ENCODE measurements at regions not wholly inside any gene's neighbourhood (a gene's known extent, or its start where the extent isn't known, plus 50 kb on each side); places are given as distances from the start of the nearest gene placed in this dataset.

DNA sequence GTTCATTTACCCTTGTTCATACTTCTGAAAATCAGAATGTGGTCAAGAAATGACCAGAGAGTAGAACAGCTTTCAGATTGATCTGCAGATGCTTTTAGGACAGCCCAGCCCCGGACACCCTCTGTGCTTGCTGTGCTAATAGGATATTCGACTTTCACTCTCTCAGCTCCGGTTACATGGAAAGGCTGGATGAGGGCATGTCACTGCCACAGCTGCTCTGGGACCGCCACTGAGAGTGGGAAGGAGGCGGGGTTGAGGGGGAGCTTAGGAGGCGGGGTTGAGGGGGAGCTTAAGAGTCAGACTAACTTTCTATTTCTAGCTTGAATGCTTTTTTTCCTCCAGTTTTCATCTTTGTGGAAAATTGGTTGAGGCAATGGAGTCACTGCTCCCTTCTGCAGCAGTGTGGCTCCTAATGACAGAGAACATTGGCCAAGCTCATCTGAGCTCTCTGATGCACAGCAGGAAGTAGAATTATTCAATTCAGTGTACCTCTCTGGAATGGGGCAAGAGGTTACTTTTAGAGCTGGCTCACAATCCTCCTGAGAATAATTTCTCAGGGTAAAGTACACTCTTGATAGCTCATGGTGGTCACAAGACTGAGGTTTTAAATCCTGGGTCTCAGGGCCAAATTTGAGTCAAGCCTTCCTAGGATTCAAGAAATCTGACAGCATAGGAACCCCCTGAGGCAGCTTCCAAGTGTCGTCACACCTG lies 74.6 kb upstream of the NPAS1 start:
- no peak for DNase-seq (ENCODE audit: low read depth in 4 of 4, low spot score in 1 of 4)

DNA sequence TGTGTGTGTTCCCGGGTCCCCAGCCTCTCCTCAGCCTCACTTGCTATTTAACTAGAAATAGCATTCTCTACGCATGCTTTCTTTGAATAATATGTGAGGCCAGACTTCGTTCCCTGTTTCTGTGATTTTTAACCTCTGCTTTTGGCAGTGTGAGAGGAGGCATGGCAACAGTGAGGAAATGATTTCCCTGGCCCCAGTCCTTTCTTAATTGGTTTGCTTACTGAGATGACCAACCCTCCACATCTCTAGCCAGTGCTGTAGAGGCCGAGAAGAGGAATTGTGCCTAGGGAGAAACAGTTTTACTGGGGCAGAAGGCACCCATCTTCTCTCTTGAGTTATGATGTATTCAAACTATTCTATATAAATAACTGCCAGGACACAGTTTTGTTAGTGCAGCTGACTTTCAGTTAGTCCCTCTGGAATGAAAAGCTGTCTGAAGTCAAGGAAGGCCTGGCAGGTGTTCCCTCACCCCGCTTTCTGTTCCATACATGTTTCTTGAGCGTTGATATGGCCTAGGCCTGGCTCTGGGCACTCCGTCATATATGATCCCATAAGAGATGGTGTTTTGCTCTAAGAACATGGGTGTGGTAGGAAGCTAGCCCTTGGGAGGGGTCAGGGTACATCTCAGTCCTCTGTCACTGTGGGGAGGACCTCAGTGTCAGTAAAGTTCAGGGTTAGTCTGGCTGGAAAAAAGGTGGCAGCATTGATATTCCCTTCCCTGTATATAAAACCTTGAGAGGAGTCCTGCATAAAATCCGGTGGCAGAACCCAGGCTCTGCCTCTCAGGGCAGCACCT lies 73.7 kb upstream of the NPAS1 start:
- DNase-seq (ENCODE audit: low read depth in 4 of 4, low spot score in 1 of 4), result no peak

DNA sequence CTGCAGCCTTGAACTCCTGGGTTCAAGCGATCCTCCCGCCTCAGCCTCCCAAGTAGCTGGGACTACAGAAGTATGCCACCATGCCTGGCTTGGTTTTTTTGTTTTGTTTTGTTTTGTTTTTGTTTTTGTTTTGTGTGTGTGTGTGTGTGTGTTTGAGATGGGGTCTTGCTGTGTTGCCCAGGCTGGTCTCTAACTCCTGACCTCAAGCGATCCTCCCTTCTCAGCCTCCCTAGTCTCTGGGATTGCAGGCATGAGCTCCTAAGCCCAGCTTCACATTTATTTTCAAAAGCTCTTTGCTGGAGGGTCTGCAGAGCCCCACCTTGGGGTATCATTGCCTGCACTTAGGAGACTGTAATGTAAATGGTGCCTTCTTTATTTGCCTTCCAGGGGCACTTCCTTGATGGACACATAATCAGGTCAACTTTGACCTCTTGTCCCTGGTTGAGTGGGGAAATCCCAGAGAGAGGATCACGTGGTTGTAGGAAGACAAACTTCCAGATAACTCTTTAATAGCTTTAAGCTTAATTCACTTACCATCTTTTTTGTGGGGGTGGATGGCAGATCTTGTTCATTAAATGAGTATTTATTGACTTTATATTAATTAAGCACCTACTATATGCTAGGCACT lies 72.9 kb upstream of the NPAS1 start:
- DNase-seq (ENCODE audit: low read depth in 4 of 4, low spot score in 1 of 4), result no peak

DNA sequence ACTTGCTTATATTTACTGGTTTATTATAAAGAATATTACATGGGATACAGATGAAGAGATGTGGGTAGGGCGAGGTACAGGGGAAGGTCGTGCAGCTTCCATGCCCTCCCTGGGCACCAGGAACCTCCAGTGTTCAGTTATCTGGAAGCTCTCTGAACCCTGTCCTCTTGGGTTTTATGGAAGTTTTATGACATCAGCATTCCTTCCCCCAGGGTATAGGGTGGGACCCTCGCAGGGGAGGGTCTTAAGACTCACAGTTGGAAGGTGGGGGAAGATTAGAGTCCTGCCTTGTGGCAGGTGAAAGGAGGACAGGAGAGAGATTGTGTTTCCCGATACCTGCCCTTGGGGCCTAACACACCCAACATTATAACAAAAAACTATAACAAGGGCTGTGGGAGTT lies 71.8 kb upstream of the NPAS1 start:
- DNase-seq (ENCODE audit: low read depth in 4 of 4, low spot score in 1 of 4), result no peak

DNA sequence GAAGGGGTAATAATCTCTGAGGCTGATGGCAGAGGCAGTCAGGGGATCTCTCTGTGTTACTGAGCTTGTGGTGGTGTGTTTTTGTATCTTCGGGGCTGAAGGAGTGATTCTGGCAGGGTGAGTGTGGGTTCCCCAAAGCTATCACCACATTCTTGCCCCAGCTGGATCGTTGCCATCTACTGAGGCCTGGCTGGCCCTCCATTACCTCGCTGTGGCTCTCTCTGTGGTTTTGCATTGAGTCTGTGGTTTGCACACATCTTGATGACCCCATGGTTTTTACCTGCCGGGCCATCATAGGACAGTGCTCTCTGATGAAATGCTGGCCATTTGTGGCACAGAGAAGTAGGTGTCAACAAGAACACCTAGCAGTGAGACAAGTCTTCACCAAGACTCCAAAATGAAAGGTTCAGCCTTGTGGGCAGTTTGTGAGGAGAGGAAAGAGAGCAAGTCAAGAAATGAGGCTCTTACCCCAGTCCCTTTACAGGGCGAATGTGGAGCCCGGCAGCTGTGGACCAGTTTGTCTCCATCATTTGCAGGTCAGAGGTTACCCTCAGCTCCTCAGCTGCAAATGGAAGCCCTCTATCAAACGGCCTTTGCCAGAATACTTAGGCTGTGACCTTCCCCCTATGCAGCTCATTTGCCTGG lies 69.0 kb upstream of the NPAS1 start:
- no peak for DNase-seq (ENCODE audit: low read depth in 4 of 4, low spot score in 1 of 4)

DNA sequence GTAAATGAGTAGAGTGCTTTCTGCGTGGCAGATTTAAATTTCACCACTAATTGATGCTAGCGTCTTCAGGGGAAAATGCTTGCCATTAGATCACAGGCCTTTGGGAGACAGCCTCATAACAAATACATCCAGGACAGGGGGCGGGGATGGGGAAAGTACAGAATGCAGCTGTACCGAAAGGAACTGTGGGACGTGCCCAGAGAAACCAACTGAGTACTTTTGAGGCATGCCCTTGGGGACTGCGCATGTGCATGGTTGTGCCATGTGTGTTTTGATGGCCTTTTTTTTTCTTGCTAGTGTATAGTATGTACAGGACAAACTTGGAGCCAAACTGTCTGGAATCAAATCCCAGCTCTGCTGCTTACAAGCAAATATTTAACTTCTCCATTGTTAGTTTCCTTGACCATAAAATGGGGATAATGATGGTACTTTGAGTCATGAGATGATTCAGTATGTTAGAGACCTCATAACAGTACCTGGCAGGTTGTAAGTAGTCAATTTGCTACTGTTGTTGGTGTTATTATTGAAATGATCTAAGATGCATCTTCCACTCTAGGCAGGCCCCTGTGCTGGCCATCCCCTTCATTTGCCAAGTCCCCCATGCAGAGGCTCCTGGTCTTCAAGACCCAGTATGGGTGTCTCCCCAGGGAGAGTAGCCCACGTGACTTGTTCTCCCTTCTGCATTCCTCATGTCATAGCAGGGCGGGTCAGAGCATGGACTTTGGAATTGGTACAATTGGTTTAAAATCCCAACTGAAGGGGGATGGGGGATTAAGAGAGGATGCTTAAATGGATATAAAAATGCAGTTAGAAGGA lies 68.3 kb upstream of the NPAS1 start:
- no peak for DNase-seq (ENCODE audit: low read depth in 4 of 4, low spot score in 1 of 4)

DNA sequence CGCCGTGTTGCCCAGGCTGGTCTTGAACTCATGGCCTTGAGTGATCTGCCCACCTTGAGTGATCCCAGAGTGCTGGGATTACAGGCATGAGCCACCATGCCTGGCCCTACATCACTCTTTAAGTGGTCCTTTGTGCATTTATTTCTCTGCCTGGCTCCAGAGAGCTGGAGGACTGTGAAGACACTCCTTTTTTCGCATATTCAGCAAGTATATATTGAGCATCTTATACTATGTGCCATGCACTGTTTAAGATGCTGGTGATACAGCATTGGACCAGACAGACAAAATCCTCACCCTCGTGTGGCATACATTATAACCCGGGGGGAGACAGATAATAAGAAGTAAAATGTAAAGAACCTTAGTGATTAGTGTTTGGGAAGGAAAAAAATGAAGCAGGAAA lies 66.8 kb upstream of the NPAS1 start:
- no peak for DNase-seq (ENCODE audit: low read depth in 4 of 4, low spot score in 1 of 4)

DNA sequence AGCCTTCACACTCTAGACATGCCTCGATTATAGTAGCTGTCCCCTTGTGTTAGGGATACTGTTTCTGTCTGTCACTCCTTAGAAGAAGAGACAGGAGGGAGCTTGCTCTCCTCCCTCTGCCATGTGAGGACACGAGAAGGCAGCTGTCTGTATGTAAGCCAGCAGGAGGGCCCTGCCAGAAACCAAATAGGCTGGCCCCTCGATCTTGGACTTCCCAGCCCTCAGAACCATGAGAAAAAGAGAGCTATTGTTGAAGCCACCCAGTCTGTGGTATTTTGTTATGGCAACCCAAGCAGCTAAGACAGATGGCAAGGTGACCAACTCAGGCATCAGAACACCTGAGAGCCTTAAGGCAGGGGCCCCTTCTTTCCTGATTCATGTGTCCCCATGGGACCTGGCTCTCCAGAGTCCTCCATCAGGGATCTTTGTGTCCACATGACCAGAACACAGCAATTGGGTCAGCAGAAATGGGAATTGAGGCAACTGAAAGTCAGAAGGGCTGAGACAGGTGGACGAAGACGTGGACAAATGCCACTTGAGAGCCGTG lies 65.6 kb upstream of the NPAS1 start:
- no peak for DNase-seq (ENCODE audit: low read depth in 4 of 4, low spot score in 1 of 4)

DNA sequence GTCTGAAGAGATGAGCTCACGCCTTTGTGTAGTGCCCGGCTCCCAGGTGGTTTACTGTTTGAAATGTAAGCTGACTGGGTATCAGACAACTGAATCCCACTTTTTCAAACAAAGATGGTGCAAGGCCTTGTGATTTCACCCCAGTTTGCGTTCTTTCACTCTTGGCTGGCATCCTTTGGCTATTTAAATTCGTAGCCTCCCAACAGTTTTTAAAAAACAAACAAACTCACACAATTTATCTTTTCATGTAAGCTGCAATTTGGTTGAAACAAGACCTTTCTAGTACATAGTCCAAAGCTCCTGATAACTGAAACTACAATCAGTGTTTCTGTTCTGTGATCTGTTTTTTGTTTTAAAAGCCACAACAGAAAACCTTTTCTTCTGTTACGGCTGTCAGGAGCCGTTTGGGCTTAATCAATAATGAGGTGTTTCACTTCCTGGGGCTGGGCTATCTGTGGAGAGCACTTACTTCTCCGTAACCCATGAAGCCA lies 65.1 kb upstream of the NPAS1 start:
- DNase-seq (ENCODE audit: low read depth in 4 of 4, low spot score in 1 of 4), result no peak

DNA sequence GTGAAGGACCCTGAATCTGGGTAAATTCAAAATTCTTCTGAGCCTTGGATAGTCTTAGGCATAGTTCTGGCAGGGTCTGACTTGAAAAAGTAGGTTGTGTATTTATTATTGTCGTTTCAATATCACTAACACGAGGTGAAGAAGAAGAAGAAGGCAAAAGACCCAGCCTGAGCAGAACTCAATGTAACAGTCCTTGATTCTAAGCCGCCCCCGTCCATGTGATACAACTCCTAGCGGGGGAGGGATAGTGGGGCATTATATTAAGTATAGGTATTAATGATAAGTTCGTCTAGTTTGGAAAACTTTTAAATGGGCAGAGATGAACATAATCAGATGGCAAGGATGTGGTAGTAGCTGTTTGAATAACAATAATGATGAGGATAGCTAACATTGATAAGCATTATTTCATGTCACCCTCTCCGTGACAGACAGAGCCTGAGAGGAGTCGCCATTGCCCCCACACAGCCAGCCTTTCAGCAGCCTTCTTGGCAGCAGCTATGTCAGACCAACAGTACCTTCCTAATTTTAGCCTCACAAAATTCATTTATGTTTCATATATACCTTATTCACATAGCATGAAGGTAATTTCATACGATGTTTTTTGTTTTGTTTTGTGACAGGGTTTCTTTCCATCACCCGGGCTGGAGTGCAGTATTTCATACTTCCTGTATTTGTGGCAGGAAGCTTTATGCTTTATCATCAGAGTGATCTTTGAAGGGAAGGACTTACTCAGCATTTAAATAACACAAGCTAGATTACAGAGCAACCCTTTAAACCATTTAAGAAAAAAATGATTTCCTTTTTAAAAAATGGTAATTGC lies 64.4 kb upstream of the NPAS1 start:
- no peak for DNase-seq (ENCODE audit: low read depth in 4 of 4, low spot score in 1 of 4)

DNA sequence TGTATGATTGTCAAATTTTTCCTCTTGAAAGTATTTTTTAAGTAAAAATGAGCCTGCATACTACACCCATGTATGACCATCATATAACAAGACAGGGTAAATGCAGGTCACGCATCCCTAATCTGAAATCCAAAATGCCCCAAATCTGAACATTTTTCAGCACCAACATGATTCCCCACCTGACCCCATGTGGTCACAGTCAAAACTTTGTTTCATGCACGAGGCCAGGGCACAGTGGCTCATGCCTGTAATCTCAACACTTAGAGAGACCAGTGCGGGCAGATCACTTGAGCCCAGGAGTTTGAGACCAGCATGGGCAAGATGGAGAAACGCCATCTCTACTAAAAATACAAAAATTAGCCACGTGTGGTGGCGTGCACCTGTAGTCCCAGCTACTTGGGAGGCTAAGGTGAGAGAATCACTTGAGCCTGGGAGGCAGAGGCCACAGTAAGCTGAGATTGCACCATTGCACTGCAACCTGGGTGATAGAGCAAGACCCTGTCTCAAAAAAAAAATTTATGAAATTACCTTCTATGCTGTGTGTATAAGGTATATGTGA lies 63.7 kb upstream of the NPAS1 start:
- DNase-seq (ENCODE audit: low read depth in 4 of 4, low spot score in 1 of 4), result no peak

DNA sequence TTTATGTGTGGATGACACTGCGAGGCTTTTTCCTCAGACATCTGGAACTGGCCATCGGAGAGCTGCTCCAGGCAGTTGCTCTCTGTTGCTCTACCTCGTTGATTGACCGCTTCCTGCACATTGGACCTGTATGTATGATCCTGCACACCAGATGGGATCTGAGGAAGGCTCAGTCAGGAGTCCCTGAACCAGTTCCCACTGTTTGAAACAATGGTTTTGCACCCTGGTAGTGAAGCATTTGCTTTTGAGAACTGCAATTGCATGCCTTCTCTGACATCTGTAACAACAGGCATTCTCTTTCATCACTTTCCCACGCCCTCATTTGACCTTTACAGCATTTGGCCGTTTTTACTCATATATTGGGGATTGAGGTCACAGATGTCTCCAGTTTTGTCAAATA lies 61.1 kb upstream of the NPAS1 start:
- no peak for DNase-seq (ENCODE audit: low read depth in 4 of 4, low spot score in 1 of 4)

DNA sequence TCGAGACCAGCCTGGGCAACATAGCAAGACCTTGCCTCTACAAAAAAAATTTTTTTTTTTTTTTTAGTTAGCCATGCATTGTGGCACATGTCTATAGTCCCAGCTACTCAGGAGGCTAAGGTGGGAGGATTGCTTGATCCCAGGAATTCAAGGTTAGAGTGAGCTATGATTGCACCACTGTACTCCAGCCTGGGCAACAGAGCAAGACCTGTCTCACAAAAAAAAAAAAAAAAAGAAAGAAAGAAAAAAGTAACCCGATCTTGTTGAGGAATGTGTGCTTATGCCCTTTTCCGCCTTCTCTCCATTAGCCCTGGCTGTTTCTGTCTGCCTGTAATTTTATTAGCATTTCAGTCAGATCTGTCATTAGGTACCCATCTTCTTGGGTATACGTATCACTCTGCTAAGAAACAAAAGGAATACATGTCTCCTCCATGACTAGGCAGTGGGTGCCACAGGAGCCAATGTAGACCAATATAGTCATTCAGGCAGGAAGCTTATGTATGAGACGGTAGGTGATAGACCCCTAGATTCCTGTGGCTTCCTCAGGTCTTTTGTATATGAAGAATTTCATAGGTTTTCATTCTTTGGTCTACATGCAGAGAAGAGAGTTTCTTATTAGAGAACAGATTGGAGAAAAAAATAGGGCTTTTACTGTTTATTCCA lies 59.6 kb upstream of the NPAS1 start:
- no peak for DNase-seq (ENCODE audit: low read depth in 4 of 4, low spot score in 1 of 4)

DNA sequence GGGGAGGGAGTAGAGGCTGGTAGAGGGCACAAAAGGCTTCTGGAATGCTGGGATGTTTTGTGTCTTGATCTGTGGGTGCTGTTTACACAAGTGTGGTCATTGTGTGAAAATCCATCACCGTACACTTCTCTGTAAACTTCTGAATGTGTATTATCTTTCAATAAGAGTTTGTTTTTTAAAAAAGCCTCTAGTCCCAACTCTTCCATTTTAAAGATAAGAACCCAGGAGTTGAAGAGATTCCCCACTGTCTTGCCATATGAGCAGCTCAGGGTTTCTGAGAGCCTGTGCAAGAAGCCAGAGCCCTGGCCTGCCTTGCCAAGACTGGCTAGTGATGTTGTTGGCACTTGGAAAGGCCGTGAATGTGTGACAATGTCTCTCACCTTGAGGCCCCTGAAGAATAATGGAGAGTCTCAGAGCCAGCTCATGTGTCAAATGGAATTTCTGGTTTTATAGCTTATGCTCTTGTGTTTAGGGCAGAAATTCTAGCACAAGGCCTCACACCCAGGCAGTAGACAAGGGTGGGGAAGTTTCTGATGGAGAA lies 57.5 kb upstream of the NPAS1 start:
- no peak for DNase-seq (ENCODE audit: low read depth in 4 of 4, low spot score in 1 of 4)

DNA sequence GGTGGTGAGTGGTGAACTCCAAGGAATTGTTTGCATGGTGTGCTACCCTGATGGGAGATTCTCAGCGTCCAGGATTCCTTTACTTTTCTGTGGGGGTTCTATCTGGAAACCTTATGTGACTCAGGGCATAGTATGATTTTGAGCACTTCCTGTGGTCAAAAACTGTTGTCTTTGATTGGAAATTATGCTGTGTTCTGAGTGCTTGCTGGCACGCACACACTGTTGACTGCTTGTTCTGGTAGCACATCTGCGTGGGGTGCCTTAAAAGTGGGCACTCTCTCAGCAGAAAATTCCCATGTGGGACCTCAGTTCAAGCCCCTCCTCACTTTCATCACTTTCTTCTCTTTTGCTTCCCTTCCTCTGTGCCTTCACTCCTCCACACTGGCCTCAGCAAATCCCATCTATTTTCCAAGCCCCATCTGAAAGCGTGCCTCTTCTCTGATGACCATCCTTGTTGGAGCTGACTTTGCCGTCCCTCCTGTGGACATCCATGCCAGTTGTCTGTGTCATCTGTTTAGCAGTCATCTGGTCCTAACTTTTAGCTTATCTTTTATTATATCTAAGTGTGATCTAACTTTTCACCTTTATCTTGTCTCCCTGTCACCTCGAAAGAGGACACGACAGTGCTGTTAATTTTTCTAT lies 56.4 kb upstream of the NPAS1 start:
- no peak for DNase-seq (ENCODE audit: low read depth in 4 of 4, low spot score in 1 of 4)

DNA sequence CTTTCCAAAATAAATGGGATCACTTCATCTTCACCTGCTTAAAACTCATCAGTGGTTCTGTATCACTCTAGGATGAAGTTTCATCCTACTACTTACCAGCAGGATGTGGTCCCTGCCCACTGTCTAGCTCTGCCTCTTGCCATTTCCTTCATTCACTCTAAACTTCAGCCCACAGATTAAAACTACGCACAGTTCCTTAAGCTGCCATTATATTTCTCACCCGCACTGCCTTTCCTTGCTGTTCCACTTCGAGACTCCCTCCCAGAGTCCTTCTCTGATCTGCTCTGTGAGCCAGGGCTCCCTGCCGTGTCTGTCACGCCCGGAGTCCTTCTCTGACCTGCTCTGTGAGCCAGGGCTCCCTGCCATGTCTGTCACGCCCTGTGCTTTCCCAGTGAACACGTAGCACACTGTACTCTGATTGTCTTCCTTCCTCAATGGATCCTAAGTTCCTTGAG lies 52.0 kb upstream of the NPAS1 start:
- no peak for DNase-seq (ENCODE audit: low read depth in 4 of 4, low spot score in 1 of 4)
